SKM-1 treated with dmso at 0.1 percent for 144 hours (cell line): ENCODE measurements at regions not wholly inside any gene's neighbourhood (a gene's known extent, or its start where the extent isn't known, plus 50 kb on each side); places are given as distances from the start of the nearest gene placed in this dataset.
"Not testable (repeated sequence)": the region's sequence is repeated elsewhere in the genome, so short reads cannot be mapped to it uniquely, and the experiment has no call there.

Source experiments
- DNase-seq: peaks from one replicate; lab custom pipeline; 2025; ENCODE audit not compliant: unreplicated experiment; lab: John Stamatoyannopoulos, UW

DNA sequence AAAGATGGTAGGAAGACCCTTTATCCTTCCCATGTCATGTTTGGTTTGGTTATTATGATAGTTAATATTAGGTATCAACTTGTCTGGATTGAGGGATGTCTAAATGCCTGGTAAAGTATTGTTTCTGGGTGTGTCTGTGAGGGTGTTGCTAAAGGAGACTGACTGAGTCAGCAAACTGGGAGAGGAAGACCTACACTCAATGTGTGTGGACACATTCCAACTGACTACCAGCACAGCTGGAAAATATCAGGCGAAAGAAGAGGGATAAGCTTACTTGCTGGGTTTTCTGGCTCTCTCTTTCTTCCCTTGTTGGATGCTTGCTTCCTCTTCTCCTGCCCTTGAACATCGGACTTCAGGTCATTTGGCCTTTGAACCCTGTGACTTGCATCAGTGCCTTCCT is 1227.6 kb upstream of the EPHA6 start:
- no peak for DNase-seq

DNA sequence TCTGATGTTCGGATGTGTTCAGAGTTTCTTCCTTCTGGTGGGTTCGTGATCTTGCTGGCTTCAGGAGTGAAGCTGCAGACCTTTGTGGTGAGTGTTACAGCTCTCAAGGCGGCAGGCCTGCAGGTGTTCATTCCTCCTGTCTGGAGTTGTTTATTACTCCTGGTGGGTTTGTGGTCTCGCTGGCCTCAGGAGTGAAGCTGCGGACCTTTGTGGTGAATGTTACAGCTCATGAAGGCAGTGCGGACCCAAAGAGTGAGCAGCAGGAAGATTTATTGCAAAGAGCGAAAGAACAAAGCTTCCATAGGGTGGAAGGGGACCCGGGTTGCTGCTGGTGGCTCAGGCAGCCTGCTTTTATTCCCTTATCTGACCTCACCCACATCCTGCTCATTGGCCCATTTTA is 1226.8 kb upstream of the EPHA6 start:
- DNase-seq, result not testable (repeated sequence)

DNA sequence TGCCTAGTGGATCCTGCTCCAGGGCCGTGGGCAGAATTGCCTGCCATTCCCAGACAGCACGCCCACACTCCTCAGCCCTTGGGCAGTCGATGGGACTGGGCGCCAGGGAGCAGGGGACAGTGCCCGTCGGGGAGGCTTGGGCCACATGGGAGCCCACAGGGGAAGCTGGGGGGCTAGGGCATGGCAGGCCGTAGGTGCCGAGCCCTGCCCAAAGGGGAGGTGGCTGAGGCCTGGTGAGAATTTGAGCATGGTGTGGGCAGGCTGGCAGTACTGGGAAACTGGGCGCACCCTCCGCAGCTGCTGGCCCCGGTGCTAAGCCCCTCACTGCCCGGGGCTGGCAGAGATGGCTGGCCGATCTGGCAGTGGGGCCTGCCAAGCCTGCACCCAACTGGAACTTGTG is 1225.9 kb upstream of the EPHA6 start:
- DNase-seq, result no peak

DNA sequence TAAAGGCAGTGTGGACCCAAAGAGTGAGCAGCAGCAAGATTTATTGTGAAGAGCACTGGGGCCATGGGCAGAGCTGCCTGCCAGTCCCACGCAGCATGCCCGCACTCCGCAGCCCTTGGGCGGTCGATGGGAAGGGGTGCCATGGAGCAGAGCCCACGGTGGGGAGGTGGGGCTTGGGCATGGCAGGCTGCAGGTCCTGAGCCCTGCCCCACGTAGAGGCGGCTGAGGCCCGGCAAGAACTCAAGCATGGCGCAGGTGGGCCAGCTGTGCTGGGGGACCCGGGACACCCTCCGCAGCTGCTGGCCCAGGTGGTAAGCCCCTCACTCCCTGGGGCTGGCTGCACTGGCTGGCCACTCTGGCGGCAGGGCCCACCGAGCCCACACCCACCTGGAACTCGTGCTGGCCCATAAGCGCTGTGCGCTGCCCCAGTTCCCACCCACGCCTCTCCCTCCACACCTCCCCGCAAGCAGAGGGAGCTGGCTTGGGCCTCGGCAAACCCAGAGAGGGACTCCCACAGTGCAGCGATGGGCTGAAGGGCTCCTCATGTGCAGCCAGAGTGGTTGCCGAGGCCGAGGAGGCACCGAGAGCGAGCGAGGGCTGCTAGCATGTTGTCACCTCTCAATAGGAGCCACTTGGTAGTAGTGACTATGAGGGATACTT is 1218.8 kb upstream of the EPHA6 start:
- no peak for DNase-seq

DNA sequence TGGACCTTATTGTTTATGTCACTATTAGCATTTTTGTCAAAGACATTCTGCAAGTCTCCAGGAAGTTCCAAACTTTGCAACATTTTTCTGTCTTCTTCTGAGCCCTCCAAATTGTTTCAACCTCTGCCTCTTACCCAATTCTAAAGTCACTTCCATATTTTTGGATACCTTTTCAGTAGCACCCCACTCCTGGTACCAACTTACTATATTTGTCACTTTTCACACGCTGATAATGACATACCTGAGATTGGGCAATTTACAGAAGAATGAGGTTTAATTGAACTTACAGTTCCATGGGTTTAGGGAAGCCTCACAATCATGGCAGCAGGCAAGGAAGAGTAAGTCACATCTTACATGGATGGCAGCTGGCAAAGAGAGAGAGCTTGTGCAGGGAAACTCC is 1206.5 kb upstream of the EPHA6 start:
- DNase-seq, result no peak

DNA sequence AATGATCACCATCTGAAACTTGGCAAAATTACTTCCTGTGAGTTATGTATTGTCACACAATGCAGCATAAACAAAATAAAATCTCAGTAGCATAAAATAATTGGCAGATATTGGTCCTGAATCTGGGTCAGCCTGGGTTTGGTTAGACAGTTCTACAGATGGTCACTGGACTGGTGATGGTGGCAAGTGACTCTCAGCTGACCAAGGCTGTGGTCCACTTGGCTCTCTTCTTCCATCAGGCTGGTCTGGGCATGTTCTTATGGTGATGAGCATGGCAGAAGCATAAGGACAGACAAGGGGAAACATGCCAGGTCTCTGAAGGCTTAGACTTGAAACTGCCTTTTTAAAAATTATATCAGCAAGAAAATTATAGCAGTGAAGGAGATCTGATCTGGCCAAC is 1205.0 kb upstream of the EPHA6 start:
- DNase-seq, result no peak

DNA sequence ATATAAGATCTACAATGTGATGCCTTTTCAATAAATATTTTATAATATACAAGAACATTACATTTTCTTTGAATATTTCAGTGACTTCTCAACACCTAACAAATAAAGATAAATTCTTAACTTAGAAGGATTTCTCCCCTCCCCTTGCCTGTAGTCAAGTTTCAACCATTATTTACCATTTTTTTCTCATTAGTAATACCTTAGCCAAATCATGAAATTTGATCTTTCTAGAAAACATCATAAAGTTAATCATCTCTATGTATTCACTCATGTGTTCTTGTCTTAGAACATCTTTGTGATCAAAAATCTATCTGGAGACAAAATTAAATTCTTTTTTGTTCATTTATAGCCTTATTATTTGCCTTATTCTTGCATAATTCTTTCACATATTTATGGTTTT is 1201.8 kb upstream of the EPHA6 start:
- no peak for DNase-seq

DNA sequence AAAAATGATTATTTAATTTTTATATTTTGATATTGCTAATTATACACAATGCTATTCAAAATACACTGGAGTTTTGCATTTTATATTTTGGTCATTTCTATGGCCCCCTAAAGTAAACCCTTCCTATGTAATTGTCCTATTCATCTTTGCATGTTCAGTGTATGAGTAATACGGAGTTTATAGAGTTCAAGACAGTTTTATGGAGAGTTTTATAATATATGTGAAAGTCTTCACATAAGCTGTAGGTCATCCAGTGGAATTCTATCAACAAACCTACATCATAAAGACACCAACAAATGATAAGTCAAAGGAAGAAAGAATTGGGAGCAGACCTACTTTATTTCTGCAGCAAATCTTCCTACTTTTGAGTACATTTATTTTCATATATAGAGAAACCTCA is 1200.4 kb upstream of the EPHA6 start:
- no peak for DNase-seq

DNA sequence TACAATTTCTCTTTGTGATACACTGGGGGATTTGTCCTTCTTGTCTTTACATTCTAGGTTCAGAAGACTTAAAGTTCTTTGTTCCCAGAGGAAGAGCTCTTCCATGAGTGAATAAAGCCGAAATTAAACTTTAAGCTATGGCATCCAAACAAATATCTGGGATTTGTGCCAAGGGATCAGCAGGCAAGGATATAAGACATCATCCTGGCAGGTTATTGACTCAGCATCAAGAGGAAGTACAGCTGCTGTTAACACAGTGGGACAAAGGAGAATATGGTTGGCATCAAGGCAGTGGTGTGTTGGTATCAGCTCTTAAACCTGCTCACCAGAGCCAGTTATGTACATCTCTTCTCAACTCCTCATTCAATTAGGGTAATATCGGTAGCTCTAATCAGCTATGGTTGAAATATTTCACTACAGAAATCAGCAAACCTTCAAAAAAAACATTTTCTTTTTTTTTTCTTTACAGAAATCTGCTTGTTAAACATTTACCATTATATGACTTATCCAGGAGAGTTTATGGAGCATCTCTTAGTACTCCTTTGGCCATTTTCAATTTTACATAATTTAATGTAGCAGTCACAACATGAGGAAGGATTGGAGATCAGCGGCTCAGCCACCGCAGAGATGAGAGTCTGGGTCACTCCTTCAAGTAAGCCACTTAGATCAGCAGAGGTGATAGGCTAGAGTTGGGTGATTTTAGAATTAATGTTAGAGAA is 1198.6 kb upstream of the EPHA6 start:
- no peak for DNase-seq

DNA sequence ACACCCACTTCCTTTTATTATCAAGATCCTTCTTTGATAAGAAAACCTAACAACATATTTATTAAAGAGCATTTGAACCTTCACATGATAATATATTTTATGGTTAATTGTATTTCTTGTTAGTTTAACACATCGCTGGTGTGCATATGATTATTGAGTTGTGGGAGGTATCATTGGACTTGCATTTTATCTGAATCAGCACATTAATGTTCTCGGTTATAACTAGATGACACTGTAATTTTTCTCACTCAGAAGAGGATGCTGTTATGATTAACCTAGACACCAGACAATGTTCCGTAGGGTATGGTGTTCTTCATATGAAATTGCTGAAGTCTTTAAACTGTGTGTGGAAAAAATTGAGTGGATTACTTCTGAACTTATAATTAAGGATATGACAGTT is 1188.3 kb upstream of the EPHA6 start:
- no peak for DNase-seq

DNA sequence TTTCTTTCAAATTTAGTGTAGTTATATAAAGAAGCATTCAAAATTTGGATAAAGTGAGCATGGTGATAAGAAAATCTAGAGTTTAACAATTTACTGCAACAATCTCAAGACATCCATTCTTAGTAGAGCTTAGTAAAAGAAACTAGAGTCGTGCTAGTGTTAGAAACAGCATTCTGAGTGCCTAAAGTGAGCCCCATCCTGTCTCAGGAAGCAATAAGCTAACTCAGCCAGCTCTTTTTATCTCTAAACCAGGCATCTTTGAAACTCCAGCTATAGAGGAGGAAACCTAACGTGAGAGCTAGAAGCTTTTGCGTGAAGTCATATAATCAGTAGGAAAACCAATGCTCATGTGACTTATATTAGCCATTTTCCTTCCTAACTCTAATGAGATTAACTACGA is 1187.1 kb upstream of the EPHA6 start:
- no peak for DNase-seq

DNA sequence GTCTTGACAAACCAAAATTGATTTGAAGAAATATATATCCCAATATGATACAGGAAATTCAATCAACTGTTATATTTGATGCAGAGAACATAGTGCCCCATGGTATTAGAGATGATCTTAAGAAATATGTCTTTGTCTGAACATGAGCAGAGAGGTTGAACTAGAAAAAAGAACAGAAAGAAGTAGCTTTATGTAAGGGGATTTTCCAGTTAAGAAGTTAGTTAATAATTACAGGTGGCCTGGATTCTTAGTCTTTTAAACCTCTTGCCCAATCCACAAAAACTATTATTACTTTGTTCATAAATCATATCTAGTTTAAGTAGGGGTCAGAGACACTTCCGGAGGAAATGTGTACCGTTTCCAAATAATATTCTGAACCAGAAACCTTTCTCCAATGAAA is 1186.7 kb upstream of the EPHA6 start:
- DNase-seq, result no peak

DNA sequence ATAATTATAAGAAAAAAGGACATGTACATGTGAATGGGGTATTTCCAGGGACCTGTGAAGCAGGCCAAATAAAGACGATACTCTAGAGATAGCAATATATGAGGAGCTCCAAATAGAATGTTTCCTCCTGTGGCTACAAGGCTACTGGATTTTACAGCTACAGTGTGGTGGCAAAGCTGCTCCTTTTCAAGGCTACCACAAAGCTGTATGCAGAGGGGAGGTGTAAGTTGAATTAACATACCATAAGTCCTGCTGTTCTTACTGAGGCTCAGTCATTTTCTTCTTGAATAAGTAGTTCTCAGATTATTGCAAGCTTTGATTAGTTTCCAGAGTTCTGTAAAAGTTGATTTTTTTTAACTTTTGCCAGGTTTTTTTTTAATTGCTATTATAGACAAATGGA is 1184.6 kb upstream of the EPHA6 start:
- DNase-seq, result no peak

DNA sequence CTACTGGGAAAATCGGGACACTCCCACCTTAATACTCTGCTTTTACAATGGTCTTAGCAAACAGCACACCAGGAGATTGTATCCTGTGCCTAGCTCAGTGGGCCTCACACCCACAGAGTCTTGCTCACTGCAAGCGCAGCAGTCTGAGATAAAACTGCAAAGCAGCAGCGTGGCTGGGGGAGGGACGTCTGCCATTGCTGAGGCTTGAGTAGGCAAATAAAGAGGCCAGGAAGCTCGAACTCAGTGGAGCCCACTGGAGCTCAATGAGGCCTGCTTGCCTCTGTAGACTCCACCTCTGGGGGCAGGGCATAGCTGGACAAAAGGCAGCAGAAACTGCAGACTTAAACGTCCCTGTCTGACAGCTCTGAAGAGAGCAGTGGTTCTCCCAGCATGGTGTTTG is 1169.1 kb upstream of the EPHA6 start:
- DNase-seq, result no peak

DNA sequence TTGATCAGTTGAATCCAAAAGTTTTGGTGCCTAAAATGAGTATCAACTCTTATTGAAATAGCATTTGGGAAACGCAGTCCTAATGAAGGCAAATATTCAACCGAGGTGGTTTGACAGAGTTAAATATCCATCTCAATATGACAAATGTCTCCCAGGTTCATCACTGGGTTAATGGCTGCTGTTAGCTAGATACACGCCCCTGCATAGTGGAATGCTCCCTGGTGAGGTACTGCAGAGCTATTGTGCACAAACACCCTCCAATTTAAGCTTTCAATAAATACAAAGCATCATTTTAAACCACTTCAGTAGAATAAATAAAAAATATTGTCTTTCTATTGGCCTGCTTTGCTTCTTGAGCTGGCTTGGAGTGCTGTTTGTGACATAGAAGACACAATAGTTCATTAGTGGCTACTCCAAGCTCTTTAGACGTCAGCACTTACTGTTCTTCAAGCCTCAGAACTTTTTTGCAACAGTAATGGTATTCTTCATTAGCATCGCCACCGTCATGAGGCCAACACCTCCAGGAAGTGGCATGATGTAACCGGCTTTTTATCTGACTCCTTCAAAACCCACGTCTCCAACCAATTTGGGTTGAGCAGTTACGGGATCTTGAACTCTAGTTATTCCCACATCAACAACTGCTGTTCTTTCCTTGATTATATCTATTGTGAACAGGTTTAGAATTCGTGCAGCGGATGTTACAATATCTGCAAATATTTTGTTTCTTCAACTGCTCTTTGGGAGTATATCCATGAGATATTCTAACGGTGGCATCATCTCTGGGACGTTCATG is 1159.6 kb upstream of the EPHA6 start:
- DNase-seq, result no peak

DNA sequence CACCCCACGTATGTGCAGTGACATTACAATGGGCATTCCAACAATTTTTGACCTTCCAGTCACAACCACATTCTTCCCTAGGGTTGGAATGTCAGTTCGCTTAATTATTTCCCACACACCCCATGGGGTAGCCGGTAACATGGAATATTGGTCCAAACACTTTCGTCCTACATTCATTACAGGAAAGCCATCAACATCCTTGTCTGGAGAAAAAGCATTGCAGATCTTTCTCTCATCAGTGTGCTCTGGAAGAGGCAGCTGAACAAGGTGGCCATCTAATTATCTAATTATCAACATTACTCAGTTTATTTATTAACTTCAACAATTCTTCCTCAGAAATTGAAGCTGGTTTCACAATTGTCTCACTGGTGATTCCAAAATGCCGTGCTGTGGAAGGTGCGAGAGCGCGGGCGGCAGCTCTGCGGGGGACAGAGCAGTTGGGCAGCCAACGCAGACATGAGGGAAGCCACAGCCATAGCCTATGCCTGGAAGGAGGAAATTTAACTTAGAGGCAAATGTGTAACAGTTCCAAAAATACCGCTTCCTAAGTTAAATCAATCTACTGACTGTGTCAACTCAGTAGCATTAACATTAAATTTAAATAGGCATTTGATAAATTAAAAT is 1158.9 kb upstream of the EPHA6 start:
- no peak for DNase-seq

DNA sequence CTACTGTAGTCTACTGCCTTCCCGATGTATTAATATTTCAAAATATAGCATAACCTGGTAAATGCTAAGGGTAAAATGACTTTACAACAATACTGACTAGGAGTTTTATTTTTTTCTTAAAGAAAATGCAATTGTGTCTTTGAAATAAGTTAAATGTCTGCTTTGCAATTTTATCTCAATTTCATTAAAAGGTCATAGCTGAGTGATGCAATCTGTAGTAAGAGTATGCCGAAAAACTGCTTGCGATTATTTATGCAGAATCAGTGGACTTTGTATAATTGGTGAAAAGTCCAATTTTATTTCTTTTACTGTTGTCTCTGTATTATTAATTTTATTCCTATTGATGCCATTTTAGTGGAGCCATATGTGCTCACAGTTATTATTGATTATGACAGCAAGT is 1143.6 kb upstream of the EPHA6 start:
- DNase-seq, result no peak

DNA sequence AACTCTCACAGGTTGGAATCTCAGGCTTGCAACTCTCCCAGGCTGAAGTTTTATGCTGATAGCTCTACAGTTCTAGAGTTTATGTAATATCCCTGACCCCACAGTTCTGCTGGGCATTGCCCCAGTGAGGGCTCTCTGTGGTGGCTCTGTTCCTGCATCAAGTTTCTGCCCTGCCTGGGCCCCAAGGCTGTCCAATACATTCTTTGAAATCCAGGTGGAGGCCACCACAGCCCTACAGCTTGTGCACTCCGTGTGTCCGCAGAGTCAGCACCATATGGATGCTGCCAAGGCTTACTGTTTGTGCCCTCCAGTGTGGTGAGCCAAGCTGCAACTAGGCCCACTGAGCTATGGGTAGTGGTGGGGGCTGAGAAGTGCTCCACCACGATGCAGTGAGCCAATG is 1141.2 kb upstream of the EPHA6 start:
- no peak for DNase-seq

DNA sequence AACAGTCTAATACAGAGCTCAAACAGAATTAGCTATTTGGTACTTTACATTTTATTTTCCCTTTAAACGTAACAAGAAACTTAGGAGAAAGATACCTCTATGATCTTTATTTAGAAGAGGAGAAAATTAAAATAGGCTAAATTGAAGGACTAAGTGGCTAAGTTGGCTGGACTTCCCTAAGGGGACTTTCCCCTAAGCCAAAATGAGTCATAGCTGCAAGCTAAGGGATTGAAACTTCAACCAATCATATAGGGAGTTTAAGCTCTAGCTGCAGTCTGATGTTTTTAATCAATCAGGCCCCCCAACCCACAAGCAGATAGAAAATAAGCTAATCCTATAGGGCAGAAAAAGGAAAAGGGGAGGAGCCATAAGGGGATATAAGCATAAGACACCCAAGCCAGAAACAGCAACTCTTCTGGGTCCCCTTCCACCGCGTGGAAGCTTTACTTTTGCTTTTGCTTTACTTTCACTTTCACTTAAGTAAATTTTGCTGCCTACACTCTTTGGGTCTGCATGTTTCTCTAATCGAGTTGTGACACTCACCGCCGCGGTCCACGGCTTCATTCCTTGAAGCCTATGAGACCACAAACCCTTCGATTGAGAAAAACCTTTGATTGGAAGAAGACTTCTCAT is 1108.5 kb upstream of the EPHA6 start:
- peak; percentile 12 for DNase-seq

DNA sequence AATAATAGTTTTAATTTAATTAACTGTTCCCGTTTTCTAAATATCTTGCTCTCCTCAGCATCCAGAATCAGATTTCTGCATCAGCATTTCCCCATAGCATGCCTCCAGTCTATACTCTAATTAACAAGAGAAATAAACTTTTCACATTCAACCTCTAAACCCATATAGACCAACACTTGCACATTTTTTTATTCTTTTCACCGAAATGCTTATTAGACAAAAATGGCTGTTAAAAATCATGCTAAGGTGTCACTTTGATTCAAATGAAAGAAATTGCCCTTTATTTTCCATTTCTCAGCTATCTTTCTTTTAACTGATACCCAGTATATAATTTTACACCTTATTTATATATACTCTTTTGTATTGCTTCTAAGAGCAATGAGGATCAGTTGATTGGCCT is 1107.1 kb upstream of the EPHA6 start:
- DNase-seq, result no peak

DNA sequence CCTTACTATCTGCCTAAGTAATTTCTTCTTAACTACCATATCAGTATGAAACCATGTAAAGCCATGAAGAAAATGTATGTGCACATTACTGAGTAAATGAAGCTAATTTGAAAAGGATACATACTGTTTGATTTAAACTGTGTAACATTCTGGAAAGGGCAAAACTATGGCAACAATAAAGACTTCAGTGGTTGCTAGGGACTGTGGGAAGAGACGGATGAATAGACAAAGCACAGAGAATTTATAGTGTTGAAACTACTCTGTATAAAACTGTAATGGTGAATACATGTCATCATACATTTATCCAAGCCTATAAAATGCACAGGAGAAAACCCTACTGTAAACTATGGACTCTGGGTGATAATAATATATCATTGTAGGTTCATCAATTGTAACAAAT is 1103.7 kb upstream of the EPHA6 start:
- DNase-seq, result no peak
